Parathyroid adenoma (tissue), 2 donors: ENCODE measurements at regions not wholly inside any gene's neighbourhood (a gene's known extent, or its start where the extent isn't known, plus 50 kb on each side); places are given as distances from the start of the nearest gene placed in this dataset.
"Not testable (repeated sequence)": the region's sequence is repeated elsewhere in the genome, so short reads cannot be mapped to it uniquely, and the experiment has no call there.

Experiments
- H2AFZ ChIP-seq: fragments of 300-600 bp; sonication (generic); one replicate; pipeline ENCODE4 v1.7.0; 2017; ENCODE audit warnings: antibody characterized with exemption, mild to moderate bottlenecking
- H3K27ac ChIP-seq: fragments of 300-600 bp; sonication (generic); one replicate; pipeline ENCODE4 v1.7.0; 2017
- H3K27me3 ChIP-seq: fragments of 300-600 bp; sonication (generic); one replicate; pipeline ENCODE4 v1.7.0; 2017; ENCODE audit warnings: low read length; ENCODE audit not compliant: control insufficient read depth, insufficient read depth
- H3K36me3 ChIP-seq: fragments of 300-600 bp; sonication (generic); one replicate; pipeline ENCODE4 v1.7.0; 2017; ENCODE audit warnings: low read length; ENCODE audit not compliant: control insufficient read depth, insufficient read depth
- H3K4me1 ChIP-seq: fragments of 300-600 bp; sonication (generic); one replicate; pipeline ENCODE4 v1.7.0; 2017; ENCODE audit warnings: control low read depth
- H3K4me2 ChIP-seq: fragments of 300-600 bp; sonication (generic); one replicate; pipeline ENCODE4 v1.7.0; 2017; ENCODE audit warnings: low read length
- H3K4me3 ChIP-seq: fragments of 300-600 bp; sonication (generic); one replicate; pipeline ENCODE4 v1.7.0; 2017; ENCODE audit warnings: low read depth, low read length
- H3K79me2 ChIP-seq: fragments of 300-600 bp; sonication (generic); one replicate; pipeline ENCODE4 v1.7.0; 2017; ENCODE audit warnings: control low read depth
- H3K9ac ChIP-seq: fragments of 300-600 bp; sonication (generic); one replicate; pipeline ENCODE4 v1.7.0; 2017; ENCODE audit warnings: mild to moderate bottlenecking
- H3K9me3 ChIP-seq: fragments of 300-600 bp; sonication (generic); one replicate; pipeline ENCODE4 v1.7.0; 2017; ENCODE audit warnings: low read length; ENCODE audit not compliant: control insufficient read depth
- TF ChIP-seq, protein P1 (sequence below): fragments of 300-600 bp; sonication (generic); IDR thresholded peaks from one replicate; pipeline ENCODE4 v1.7.0; 2017; ENCODE audit warnings: antibody characterized with exemption, mild to moderate bottlenecking
- donor health status: primary hyperparathyroidism.

DNA sequence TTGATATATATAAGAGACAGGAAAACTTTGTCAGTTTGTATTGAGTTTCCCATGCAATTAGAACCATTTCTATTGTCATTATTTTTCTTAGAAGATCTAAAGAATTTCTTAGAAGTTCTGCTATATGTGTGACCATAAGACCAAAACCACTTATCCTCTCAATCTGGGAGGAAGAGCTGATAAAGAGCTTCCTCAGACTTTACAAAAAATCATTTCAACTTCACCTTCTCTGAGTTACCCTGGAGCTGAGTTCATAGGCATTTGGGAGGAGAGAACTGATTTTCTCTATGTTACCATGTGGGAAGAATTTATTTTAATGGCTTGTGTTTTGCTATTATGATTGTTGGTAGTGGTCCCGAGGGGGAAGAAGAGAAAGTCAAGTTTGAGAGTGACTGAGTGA is 329.3 kb downstream of the GPD2 start:
- H3K9me3 ChIP-seq = no peaks in the 10 kb centered on the region

DNA sequence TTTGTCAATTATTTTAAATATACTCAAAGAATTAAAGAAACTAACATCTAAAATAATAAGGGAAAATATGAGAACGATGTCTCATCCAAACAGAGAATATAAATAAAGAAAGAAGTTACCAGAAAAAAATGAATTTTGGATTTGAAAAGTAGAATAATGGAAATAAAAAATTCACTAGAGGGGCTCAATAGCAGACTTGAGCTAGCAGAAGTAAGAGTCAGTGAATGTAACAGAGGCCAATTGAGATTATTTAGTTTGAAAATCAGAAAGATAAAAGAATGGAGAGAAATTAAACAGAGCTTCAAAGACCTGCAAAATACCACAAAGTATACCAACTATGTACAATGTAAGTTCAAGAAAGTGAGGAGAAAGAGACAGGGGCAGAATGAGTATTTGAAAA is 333.6 kb downstream of the GPD2 start:
- Histone ChIP-seq H3K4me3 (no peak overlapping the region), H3K27ac (no peak overlapping the region), H3K79me2 (no peaks in the 10 kb centered on the region), H2AFZ (no peak overlapping the region), H3K4me1 (no peaks in the 10 kb centered on the region), H3K27me3 (no peaks in the 10 kb centered on the region), H3K4me2 (no peak overlapping the region), H3K9me3 (no peaks in the 10 kb centered on the region), H3K36me3 (no peaks in the 10 kb centered on the region), H3K9ac (no peak overlapping the region)
- TF ChIP-seq, protein P1, sequence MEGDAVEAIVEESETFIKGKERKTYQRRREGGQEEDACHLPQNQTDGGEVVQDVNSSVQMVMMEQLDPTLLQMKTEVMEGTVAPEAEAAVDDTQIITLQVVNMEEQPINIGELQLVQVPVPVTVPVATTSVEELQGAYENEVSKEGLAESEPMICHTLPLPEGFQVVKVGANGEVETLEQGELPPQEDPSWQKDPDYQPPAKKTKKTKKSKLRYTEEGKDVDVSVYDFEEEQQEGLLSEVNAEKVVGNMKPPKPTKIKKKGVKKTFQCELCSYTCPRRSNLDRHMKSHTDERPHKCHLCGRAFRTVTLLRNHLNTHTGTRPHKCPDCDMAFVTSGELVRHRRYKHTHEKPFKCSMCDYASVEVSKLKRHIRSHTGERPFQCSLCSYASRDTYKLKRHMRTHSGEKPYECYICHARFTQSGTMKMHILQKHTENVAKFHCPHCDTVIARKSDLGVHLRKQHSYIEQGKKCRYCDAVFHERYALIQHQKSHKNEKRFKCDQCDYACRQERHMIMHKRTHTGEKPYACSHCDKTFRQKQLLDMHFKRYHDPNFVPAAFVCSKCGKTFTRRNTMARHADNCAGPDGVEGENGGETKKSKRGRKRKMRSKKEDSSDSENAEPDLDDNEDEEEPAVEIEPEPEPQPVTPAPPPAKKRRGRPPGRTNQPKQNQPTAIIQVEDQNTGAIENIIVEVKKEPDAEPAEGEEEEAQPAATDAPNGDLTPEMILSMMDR = no peak

More for the DNA sequence above, 329.3 kb downstream of the GPD2 start:
- Histone ChIP-seq H3K36me3 (no peaks in the 10 kb centered on the region), H3K4me3 (no peak overlapping the region), H3K79me2 (no peaks in the 10 kb centered on the region), H3K27ac (no peak overlapping the region), H3K4me2 (no peak overlapping the region), H3K9ac (no peak overlapping the region), H2AFZ (no peak overlapping the region), H3K27me3 (no peaks in the 10 kb centered on the region), H3K4me1 (no peaks in the 10 kb centered on the region)
- TF ChIP-seq, protein P1 = no peak

DNA sequence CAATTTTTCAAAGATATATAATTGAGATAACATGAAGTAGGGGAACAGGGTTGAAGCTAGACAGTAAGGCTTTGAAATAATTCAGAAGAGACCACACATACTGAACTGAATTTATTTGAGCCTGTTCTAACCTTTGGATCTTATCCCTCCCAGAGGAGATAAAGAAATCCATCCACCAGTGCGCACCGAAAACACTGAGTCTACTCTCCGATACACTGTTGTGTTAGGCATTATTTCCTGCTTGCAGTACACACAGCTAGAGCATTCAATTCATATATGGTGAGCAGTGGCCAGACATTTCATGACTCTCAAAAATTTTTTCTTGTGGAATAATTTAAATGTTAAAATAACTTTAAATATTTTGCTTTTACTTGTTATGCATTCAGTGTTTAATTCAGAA is 342.7 kb downstream of the GPD2 start:
- H3K79me2 ChIP-seq = no peaks in the 10 kb centered on the region
- no peak overlapping the region for H3K4me3 ChIP-seq
- H3K36me3 ChIP-seq = no peaks in the 10 kb centered on the region
- no peak overlapping the region for H3K9ac ChIP-seq
- TF ChIP-seq, protein P1 = no peak
- no peaks in the 10 kb centered on the region for H3K27me3 ChIP-seq
- H3K9me3 ChIP-seq = no peaks in the 10 kb centered on the region
- no peak overlapping the region for H3K4me2 ChIP-seq
- no peaks in the 10 kb centered on the region for H3K4me1 ChIP-seq
- no peak overlapping the region for H2AFZ ChIP-seq
- no peak overlapping the region for H3K27ac ChIP-seq

DNA sequence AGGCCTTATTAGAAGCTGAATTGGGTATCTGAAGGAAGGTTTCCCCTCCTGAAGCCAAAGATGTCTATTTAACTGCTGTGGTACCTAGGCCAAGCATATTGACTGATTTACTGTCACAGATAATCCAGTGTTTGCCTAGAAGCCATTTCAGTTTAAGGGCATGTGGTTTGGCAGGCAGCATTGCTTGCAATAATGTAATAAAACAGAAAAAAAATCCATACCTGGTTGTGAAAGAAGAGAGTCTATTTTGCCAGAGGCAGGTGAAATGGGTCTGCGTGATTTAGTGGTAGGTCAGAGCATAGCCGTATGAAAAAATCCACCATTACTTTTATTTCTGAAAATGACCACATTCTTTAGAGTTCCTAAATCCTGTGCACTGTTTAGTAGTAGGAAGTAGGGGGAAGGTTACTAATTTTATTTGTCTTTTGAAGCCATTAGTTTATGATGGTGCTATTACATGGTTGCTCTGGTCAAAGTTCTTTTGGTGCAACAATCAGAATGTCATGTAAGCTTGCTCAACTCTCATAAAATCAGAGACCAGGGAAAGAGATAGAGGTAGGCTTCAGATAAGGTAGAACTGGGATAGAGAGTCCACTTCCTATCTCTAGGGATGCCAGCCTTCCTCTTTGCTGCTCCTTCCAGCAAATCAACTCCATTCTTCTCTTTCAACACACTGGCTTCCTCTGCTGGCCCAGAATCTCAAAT is 343.4 kb downstream of the GPD2 start:
- no peaks in the 10 kb centered on the region for H3K9me3 ChIP-seq
- no peak overlapping the region for H3K9ac ChIP-seq
- H3K36me3 ChIP-seq = no peaks in the 10 kb centered on the region
- no peaks in the 10 kb centered on the region for H3K79me2 ChIP-seq
- H3K4me1 ChIP-seq = no peaks in the 10 kb centered on the region
- TF ChIP-seq, protein P1 = no peak
- H3K27ac ChIP-seq = no peak overlapping the region
- H3K27me3 ChIP-seq = no peaks in the 10 kb centered on the region
- H3K4me3 ChIP-seq = no peak overlapping the region
- no peak overlapping the region for H3K4me2 ChIP-seq
- no peak overlapping the region for H2AFZ ChIP-seq

DNA sequence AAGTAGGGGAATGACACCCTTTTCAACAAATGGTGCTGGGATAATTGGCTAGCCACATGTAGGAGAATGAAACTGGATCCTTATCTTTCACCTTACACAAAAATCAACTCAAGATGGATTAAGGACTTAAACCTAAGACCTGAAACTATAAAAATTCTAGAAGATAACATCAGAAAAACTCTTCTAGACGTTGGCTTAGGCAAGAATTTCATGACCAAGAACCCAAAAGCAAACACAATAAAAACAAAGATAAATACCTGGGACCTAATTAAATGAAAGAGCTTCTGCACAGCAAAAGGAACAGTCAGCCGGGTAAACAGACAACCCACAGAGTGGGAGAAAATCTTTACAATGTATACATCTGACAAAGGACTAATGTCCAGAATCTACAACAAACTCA is 345.5 kb downstream of the GPD2 start:
- H2AFZ ChIP-seq, H3K9me3 ChIP-seq, H3K79me2 ChIP-seq, H3K36me3 ChIP-seq, H3K9ac ChIP-seq, H3K4me3 ChIP-seq, H3K27ac ChIP-seq, H3K4me2 ChIP-seq, H3K4me1 ChIP-seq, H3K27me3 ChIP-seq: not testable (repeated sequence)
